SK-N-MC (cell line): ENCODE measurements at regions not wholly inside any gene's neighbourhood (a gene's known extent, or its start where the extent isn't known, plus 50 kb on each side); places are given as distances from the start of the nearest gene placed in this dataset.

Experiments
- DNase-seq: peaks from one replicate; pipeline ENCODE4 v3.0.0-alpha.2; 2011; ENCODE audit warnings: low read depth, low spot score
- H3K27ac ChIP-seq: fragments of 200-600 bp; sonication (generic); 2 replicates; pipeline ENCODE4 v1.5.1; 2016; ENCODE audit warnings: mixed run types
- H3K36me3 ChIP-seq: fragments of 200-600 bp; sonication (generic); 2 replicates; pipeline ENCODE4 v1.6.1; 2017; ENCODE audit warnings: antibody characterized with exemption, low read length, mixed read lengths; ENCODE audit not compliant: insufficient read depth
- H3K4me3 ChIP-seq: fragments of 200-600 bp; sonication (generic); 2 replicates; pipeline ENCODE4 v1.5.1; 2016
- H3K9ac ChIP-seq: fragments of 200-600 bp; sonication (generic); 2 replicates; pipeline ENCODE4 v1.8.0; 2017; ENCODE audit warnings: mixed run types, mixed read lengths; ENCODE audit not compliant: insufficient read length
- H3K9me3 ChIP-seq: fragments of 200-600 bp; sonication (generic); 2 replicates; pipeline ENCODE4 v1.6.1; 2017; ENCODE audit warnings: low read depth, mild to moderate bottlenecking, antibody characterized with exemption, low read length, moderate library complexity, mixed read lengths
- EZH2 ChIP-seq: fragments of 200-600 bp; sonication (generic); IDR thresholded peaks from one replicate; pipeline ENCODE4 v1.6.1; 2017; ENCODE audit warnings: antibody characterized with exemption
- FOXP2 ChIP-seq: optimal IDR thresholded peaks from 2 replicates; pipeline ENCODE3; 2011; ENCODE audit warnings: mild to moderate bottlenecking, moderate library complexity; ENCODE audit not compliant: insufficient read depth; ENCODE audit errors: extremely low read length, control extremely low read depth
- POLR2AphosphoS5 ChIP-seq: IDR thresholded peaks from 2 replicates; pipeline ENCODE4 v1.6.1; 2012; ENCODE audit warnings: mild to moderate bottlenecking, low read depth, low read length, borderline replicate concordance

- H3K9ac ChIP-seq = no peak overlapping the region
Measured at GRCh38 chrX:9379697-9380551, 84.9 kb upstream of the TBL1X start.

GRCh38 chrX:9383655-9384054 is 81.2 kb upstream of the TBL1X start:
- H3K36me3 ChIP-seq = no peaks in the 10 kb centered on the region
- no peak overlapping the region for H3K27ac ChIP-seq
- H3K9me3 ChIP-seq = no peaks in the 10 kb centered on the region
- no peak for DNase-seq
- TF ChIP-seq FOXP2 (no peak), EZH2 (no peak)
- no peak overlapping the region for H3K4me3 ChIP-seq
- no peak overlapping the region for H3K9ac ChIP-seq

More at GRCh38 chrX:9379697-9380551, 84.9 kb upstream of the TBL1X start:
- Histone ChIP-seq H3K4me3 (no peak overlapping the region), H3K9me3 (no peaks in the 10 kb centered on the region), H3K36me3 (no peaks in the 10 kb centered on the region), H3K27ac (no peak overlapping the region)
- TF ChIP-seq EZH2 (no peak), FOXP2 (no peak), POLR2AphosphoS5 (no peak)
- no peak for DNase-seq

- DNase-seq = no peak
- no peaks in the 10 kb centered on the region for H3K36me3 ChIP-seq
- no peaks in the 10 kb centered on the region for H3K9me3 ChIP-seq
- H3K4me3 ChIP-seq = no peak overlapping the region
- no peak for TF ChIP-seq EZH2
- no peak for TF ChIP-seq POLR2AphosphoS5
- no peak for TF ChIP-seq FOXP2
- H3K9ac ChIP-seq = no peak overlapping the region
- H3K27ac ChIP-seq = no peak overlapping the region
Measured at GRCh38 chrX:9388450-9388849, 76.4 kb upstream of the TBL1X start.

- TF ChIP-seq POLR2AphosphoS5 (no peak), FOXP2 (no peak), EZH2 (no peak)
- Histone ChIP-seq H3K9me3 (no peaks in the 10 kb centered on the region), H3K9ac (no peak overlapping the region), H3K36me3 (no peaks in the 10 kb centered on the region), H3K4me3 (no peak overlapping the region), H3K27ac (no peak overlapping the region)
- no peak for DNase-seq
Measured at GRCh38 chrX:9390121-9390520, 74.7 kb upstream of the TBL1X start.

- TF ChIP-seq POLR2AphosphoS5 (no peak), EZH2 (no peak), FOXP2 (no peak)
- no peak overlapping the region for H3K9ac ChIP-seq
- no peak overlapping the region for H3K27ac ChIP-seq
- H3K9me3 ChIP-seq = no peaks in the 10 kb centered on the region
- no peak for DNase-seq
- no peak overlapping the region for H3K4me3 ChIP-seq
- H3K36me3 ChIP-seq = no peaks in the 10 kb centered on the region
Measured at GRCh38 chrX:9390693-9391368, 74.0 kb upstream of the TBL1X start.

- Histone ChIP-seq H3K4me3 (no peak overlapping the region), H3K36me3 (no peaks in the 10 kb centered on the region), H3K27ac (no peak overlapping the region), H3K9me3 (no peaks in the 10 kb centered on the region), H3K9ac (no peak overlapping the region)
- DNase-seq = no peak
- TF ChIP-seq EZH2 (no peak), FOXP2 (no peak), POLR2AphosphoS5 (no peak)
Measured at GRCh38 chrX:9392445-9392844, 72.4 kb upstream of the TBL1X start.

GRCh38 chrX:9393571-9393970 is 71.3 kb upstream of the TBL1X start:
- Histone ChIP-seq H3K36me3 (no peaks in the 10 kb centered on the region), H3K9ac (no peak overlapping the region), H3K9me3 (no peaks in the 10 kb centered on the region), H3K27ac (no peak overlapping the region), H3K4me3 (no peak overlapping the region)
- TF ChIP-seq EZH2 (no peak), POLR2AphosphoS5 (no peak), FOXP2 (no peak)
- no peak for DNase-seq

- Histone ChIP-seq H3K9ac (no peak overlapping the region), H3K36me3 (no peaks in the 10 kb centered on the region), H3K9me3 (no peaks in the 10 kb centered on the region), H3K4me3 (peak overlapping the region; percentile 12; the same call in 1 of the 2 replicates), H3K27ac (no peak overlapping the region)
- no peak for DNase-seq
- TF ChIP-seq FOXP2 (no peak), POLR2AphosphoS5 (no peak), EZH2 (no peak)
Measured at GRCh38 chrX:9394212-9394611, 70.6 kb upstream of the TBL1X start.
